Mesothelial cell of epicardium (in vitro differentiated cells): ENCODE measurements at regions not wholly inside any gene's neighbourhood (a gene's known extent, or its start where the extent isn't known, plus 50 kb on each side); places are given as distances from the start of the nearest gene placed in this dataset.

Experiments
- DNase-seq, 2 experiments: peaks; one replicate each; pipeline ENCODE4 v3.0.0; 2021; ENCODE audit warnings: low spot score in 2 of 2; ENCODE audit not compliant: unreplicated experiment in 2 of 2
- H3K27ac Mint-ChIP-seq: 2 replicates; pipeline ENCODE4 v1.8.0; 2021; ENCODE audit warnings: mixed read lengths
- H3K27me3 Mint-ChIP-seq: 2 replicates; pipeline ENCODE4 v1.8.0; 2021; ENCODE audit warnings: low read depth, mixed read lengths
- H3K36me3 Mint-ChIP-seq: 2 replicates; pipeline ENCODE4 v1.8.0; 2021; ENCODE audit warnings: mixed read lengths
- H3K4me1 Mint-ChIP-seq: 2 replicates; pipeline ENCODE4 v1.8.0; 2021; ENCODE audit warnings: mixed read lengths
- H3K4me3 Mint-ChIP-seq: 2 replicates; pipeline ENCODE4 v1.8.0; 2021; ENCODE audit warnings: mild to moderate bottlenecking, moderate library complexity, mixed read lengths
- H3K9me3 Mint-ChIP-seq: 2 replicates; pipeline ENCODE4 v1.8.0; 2021; ENCODE audit warnings: mixed read lengths
- TF ChIP-seq, protein P1 (sequence below): fragments of 200-600 bp; sonication (generic); IDR thresholded peaks from one replicate; pipeline ENCODE4 v1.5.0; 2021; ENCODE audit warnings: antibody characterized with exemption; ENCODE audit not compliant: unreplicated experiment

- DNase-seq: no peak
- TF ChIP-seq, protein P1, sequence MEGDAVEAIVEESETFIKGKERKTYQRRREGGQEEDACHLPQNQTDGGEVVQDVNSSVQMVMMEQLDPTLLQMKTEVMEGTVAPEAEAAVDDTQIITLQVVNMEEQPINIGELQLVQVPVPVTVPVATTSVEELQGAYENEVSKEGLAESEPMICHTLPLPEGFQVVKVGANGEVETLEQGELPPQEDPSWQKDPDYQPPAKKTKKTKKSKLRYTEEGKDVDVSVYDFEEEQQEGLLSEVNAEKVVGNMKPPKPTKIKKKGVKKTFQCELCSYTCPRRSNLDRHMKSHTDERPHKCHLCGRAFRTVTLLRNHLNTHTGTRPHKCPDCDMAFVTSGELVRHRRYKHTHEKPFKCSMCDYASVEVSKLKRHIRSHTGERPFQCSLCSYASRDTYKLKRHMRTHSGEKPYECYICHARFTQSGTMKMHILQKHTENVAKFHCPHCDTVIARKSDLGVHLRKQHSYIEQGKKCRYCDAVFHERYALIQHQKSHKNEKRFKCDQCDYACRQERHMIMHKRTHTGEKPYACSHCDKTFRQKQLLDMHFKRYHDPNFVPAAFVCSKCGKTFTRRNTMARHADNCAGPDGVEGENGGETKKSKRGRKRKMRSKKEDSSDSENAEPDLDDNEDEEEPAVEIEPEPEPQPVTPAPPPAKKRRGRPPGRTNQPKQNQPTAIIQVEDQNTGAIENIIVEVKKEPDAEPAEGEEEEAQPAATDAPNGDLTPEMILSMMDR: no peak
- Mint-ChIP-seq H3K9me3 (peaks cover 17% of the 10 kb centered on the region), H3K36me3 (no peaks in the 10 kb centered on the region), H3K27me3 (peaks cover 32% of the 10 kb centered on the region), H3K4me3 (no peak overlapping the region), H3K27ac (no peak overlapping the region), H3K4me1 (peaks cover 3% of the 10 kb centered on the region)
Observed at GRCh38 chr20:52348434-52348833, 156.9 kb upstream of the ZFP64 start.

DNA sequence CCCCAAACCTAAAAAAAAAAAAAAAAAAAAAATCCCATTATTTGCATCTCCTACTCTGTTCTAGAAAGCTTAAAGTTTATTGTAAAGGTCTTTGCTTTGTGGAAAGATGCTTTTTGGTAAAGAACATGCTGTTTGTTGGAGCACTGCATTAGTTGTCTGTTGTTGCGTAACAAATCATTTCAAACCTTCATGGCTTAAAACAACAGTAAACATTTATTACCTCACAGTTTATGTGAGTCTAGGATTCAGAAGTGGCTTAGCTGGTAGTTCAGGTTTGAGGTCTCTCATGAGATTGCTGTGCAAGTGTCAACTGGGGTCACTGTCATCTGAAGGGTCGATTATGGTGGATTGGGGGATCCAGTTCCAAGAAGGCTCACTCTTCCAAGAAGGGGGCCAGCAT, 155.2 kb upstream of the ZFP64 start:
- H3K9me3 Mint-ChIP-seq: peaks cover 5% of the 10 kb centered on the region
- DNase-seq: no peak
- H3K27me3 Mint-ChIP-seq: peaks cover 37% of the 10 kb centered on the region
- TF ChIP-seq, protein P1: no peak
- peaks cover 3% of the 10 kb centered on the region for H3K4me1 Mint-ChIP-seq
- no peaks in the 10 kb centered on the region for H3K36me3 Mint-ChIP-seq
- H3K27ac Mint-ChIP-seq: no peak overlapping the region
- H3K4me3 Mint-ChIP-seq: no peak overlapping the region

DNA sequence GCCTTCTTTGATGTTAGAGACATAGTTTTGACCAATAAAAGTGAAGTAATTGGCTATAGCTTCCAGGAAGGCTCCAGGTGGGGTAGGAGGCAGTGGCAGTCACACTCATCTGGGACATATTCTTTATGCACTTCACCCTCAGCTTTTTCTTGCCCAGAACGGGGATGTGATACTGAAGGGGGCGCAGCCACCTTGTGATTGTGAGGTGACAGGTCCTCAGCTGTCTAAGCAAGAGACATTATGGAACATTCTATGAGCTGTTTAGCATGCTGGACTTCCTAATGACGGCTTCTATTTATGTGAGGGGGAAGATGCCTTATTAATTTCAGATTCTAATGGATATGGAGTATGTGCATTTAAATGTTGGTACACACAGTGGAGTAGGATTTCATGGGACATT, 151.3 kb upstream of the ZFP64 start:
- Mint-ChIP-seq H3K27ac (no peak overlapping the region), H3K4me1 (no peaks in the 10 kb centered on the region), H3K9me3 (peaks cover 4% of the 10 kb centered on the region), H3K36me3 (no peaks in the 10 kb centered on the region), H3K4me3 (no peak overlapping the region), H3K27me3 (peaks cover 37% of the 10 kb centered on the region)
- TF ChIP-seq, protein P1: no peak
- DNase-seq: no peak

GRCh38 chr20:52340036-52340634, 148.6 kb upstream of the ZFP64 start:
- H3K9me3 Mint-ChIP-seq: peaks cover 8% of the 10 kb centered on the region
- no peak for DNase-seq
- TF ChIP-seq, protein P1: no peak

DNA sequence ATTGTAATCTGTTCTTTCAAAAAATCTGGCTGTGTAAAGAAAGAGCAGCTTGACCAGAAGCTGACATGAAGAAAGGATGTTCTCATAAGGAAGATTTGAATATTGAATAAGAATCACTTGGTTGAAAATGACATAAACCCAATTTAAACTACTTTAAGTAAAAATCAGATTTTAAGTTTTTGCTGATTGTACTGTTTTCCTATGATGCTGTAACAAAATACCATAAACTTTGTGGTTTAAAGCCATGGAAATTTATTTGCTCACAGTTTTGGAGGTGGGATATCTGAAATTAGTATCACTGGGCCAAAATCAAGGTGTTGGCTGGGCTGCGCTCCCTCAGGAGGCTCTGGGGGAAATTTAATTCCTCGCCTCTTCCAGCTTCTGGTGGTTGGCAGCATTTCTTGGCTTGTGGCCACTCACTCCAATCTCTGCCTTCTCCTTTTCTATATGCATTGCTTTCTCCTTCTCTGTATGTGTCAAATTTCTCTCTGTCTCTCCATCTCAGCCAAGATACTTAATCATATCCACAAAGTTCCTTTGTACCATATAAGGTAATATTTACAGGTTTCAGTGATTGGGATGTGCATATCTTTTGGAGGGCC, 141.2 kb upstream of the ZFP64 start:
- H3K4me1 Mint-ChIP-seq: no peaks in the 10 kb centered on the region
- peaks cover 54% of the 10 kb centered on the region for H3K27me3 Mint-ChIP-seq

More at GRCh38 chr20:52340036-52340634, 148.6 kb upstream of the ZFP64 start:
- Mint-ChIP-seq H3K36me3 (no peaks in the 10 kb centered on the region), H3K4me3 (no peak overlapping the region), H3K27ac (no peak overlapping the region), H3K4me1 (no peaks in the 10 kb centered on the region), H3K27me3 (peaks cover 47% of the 10 kb centered on the region)

More for the DNA sequence above, 141.2 kb upstream of the ZFP64 start:
- TF ChIP-seq, protein P1: no peak
- no peaks in the 10 kb centered on the region for H3K36me3 Mint-ChIP-seq
- DNase-seq: no peak
- peaks cover 31% of the 10 kb centered on the region for H3K9me3 Mint-ChIP-seq
- no peak overlapping the region for H3K4me3 Mint-ChIP-seq
- H3K27ac Mint-ChIP-seq: no peak overlapping the region
